A549 (cell line): ENCODE measurements at regions not wholly inside any gene's neighbourhood (a gene's known extent, or its start where the extent isn't known, plus 50 kb on each side); places are given as distances from the start of the nearest gene placed in this dataset.

Source experiments
- HMGXB4 ChIP-seq: fragments of 250-450 bp; sonication (Bioruptor Pico); IDR thresholded peaks from 2 replicates; pipeline ENCODE4 v1.5.0; 2021; ENCODE audit warnings: mild to moderate bottlenecking, moderate library complexity, borderline replicate concordance
- TP53 ChIP-seq: fragments of 250-450 bp; sonication (Bioruptor Pico); IDR thresholded peaks from 2 replicates; pipeline ENCODE4 v1.5.0; 2021; ENCODE audit warnings: mild to moderate bottlenecking, moderate library complexity
- ZFP36 ChIP-seq: fragments of 450-650 bp; IDR thresholded peaks from 2 replicates; pipeline ENCODE4 v1.6.1; 2014; ENCODE audit warnings: borderline replicate concordance; ENCODE audit not compliant: partially characterized antibody
- TF ChIP-seq, protein P1 (sequence below): fragments of >200 bp; sonication (Bioruptor Twin); formaldehyde crosslinking; IDR thresholded peaks from 3 replicates; pipeline ENCODE4 v1.5.1; 2016

- TF ChIP-seq, protein P1, sequence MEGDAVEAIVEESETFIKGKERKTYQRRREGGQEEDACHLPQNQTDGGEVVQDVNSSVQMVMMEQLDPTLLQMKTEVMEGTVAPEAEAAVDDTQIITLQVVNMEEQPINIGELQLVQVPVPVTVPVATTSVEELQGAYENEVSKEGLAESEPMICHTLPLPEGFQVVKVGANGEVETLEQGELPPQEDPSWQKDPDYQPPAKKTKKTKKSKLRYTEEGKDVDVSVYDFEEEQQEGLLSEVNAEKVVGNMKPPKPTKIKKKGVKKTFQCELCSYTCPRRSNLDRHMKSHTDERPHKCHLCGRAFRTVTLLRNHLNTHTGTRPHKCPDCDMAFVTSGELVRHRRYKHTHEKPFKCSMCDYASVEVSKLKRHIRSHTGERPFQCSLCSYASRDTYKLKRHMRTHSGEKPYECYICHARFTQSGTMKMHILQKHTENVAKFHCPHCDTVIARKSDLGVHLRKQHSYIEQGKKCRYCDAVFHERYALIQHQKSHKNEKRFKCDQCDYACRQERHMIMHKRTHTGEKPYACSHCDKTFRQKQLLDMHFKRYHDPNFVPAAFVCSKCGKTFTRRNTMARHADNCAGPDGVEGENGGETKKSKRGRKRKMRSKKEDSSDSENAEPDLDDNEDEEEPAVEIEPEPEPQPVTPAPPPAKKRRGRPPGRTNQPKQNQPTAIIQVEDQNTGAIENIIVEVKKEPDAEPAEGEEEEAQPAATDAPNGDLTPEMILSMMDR = no peak
- TF ChIP-seq HMGXB4 (CRISPR knock-in tag) (no peak), ZFP36 (no peak), TP53 (CRISPR knock-in tag) (no peak)
Measured at GRCh38 chr12:70101064-70101463, 142.2 kb upstream of the CNOT2 start.
